Activated naive CD4-positive, alpha-beta T cell treated with anti-CD3 and anti-CD28 coated beads for 36 hours (primary cell): ENCODE measurements at regions not wholly inside any gene's neighbourhood (a gene's known extent, or its start where the extent isn't known, plus 50 kb on each side); places are given as distances from the start of the nearest gene placed in this dataset.

Experiments
- CTCF ChIA-PET: fragments of 350-600 bp; sonication (Branson Sonifier 250); formaldehyde crosslinking; loops from one replicate; lab custom pipeline; 2021; ENCODE audit warnings: antibody characterized with exemption; lab: Charles Lee
- DNase-seq: peaks from one replicate; pipeline ENCODE4 v3.0.0-alpha.2; 2020
- H3K27ac Mint-ChIP-seq: one replicate; pipeline ENCODE4 v1.8.0; 2021; ENCODE audit warnings: mild to moderate bottlenecking, mixed read lengths
- H3K27me3 Mint-ChIP-seq: one replicate; pipeline ENCODE4 v1.8.0; 2021; ENCODE audit warnings: low read depth, mixed read lengths
- H3K36me3 Mint-ChIP-seq: one replicate; pipeline ENCODE4 v1.8.0; 2021; ENCODE audit warnings: low read depth, mixed read lengths
- H3K4me1 Mint-ChIP-seq: one replicate; pipeline ENCODE4 v1.8.0; 2021; ENCODE audit warnings: low read depth, mixed read lengths
- H3K4me3 Mint-ChIP-seq: one replicate; pipeline ENCODE4 v1.8.0; 2021; ENCODE audit warnings: mild to moderate bottlenecking, moderate library complexity, mixed read lengths
- H3K9me3 Mint-ChIP-seq: one replicate; pipeline ENCODE4 v1.8.0; 2021; ENCODE audit warnings: mixed read lengths
- intact Hi-C: fragments of 100-400 bp; cut with micrococcal nuclease; formaldehyde crosslinking; loops from one replicate; pipeline ENCODE4 v1.15.1; 2023

GRCh38 chr18:64245126-64245861 lies 96.4 kb upstream of the LINC00305 start:
- Mint-ChIP-seq H3K4me1 (no peaks in the 10 kb centered on the region), H3K27me3 (no peaks in the 10 kb centered on the region), H3K36me3 (no peaks in the 10 kb centered on the region), H3K9me3 (no peaks in the 10 kb centered on the region), H3K4me3 (no peak overlapping the region), H3K27ac (no peak overlapping the region)
- CTCF ChIA-PET = no interaction called here
- intact Hi-C loops = no loop called here
- DNase-seq = no peak

DNA sequence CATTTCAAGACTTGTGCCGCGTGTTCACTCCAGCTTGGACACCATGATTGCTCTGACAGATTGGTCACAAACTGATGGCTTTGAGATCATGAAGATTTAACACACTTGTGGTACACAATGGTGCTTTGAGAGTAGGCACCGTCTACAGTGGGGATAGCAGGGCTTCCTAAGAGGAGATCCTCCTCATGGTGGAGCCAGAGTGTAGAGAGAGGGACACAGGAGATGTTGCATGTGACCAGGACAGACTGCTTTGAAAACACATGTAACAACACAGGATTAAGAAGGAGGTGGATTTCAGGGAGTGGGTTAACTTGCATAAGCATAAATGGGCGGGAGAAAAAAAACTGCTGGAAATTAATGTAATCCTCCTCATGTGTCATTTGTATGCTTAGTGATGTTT lies 95.7 kb upstream of the LINC00305 start:
- H3K4me1 Mint-ChIP-seq = no peaks in the 10 kb centered on the region
- H3K4me3 Mint-ChIP-seq = no peak overlapping the region
- intact Hi-C loops = no loop called here
- H3K36me3 Mint-ChIP-seq = no peaks in the 10 kb centered on the region
- H3K27me3 Mint-ChIP-seq = no peaks in the 10 kb centered on the region
- no peak for DNase-seq
- H3K9me3 Mint-ChIP-seq = no peaks in the 10 kb centered on the region
- CTCF ChIA-PET = no interaction called here
- no peak overlapping the region for H3K27ac Mint-ChIP-seq

DNA sequence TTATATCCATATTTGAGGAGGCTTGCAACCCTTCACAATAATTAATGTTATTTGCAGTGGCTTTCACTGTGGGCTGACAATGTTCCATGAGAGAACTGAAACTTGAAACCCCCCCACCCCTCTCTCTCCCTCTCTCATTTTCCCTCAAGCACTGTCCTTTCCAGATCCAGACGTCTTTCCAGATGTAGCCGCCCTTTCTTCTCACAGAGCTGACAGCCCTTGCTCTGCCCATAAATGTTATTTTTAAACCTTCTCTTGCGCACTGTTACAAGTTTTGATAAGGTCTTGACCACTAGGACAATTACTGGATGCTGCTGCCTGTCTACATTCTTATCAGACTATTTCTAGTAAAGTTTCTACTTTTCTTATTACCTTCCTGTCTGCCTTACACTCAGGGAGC lies 91.4 kb upstream of the LINC00305 start:
- H3K9me3 Mint-ChIP-seq = no peaks in the 10 kb centered on the region
- intact Hi-C loops = no loop called here
- CTCF ChIA-PET = no interaction called here

DNA sequence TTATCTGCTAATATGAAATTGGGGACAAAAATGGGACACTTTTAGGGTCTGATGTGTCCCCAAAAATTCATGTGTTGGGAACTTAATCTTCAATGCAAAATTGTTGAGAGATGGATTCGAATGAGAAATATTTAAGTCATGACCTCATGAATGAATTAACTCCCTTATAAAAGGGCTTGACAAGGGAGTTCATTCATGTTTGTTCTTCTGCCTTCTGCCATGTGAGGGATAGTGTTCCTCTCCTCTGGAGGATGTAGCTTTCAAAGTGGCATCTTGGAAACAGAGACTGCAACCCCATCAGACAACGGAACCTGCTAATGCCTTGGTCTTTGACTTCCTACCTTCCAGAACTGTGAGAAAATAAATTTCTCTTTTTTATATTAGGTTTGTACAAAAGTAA lies 89.2 kb upstream of the LINC00305 start:
- H3K9me3 Mint-ChIP-seq = no peaks in the 10 kb centered on the region
- no peaks in the 10 kb centered on the region for H3K4me1 Mint-ChIP-seq
- no peak for DNase-seq
- no peak overlapping the region for H3K27ac Mint-ChIP-seq
- no peaks in the 10 kb centered on the region for H3K36me3 Mint-ChIP-seq
- intact Hi-C loops = no loop called here
- no peaks in the 10 kb centered on the region for H3K27me3 Mint-ChIP-seq
- CTCF ChIA-PET = no interaction called here
- no peak overlapping the region for H3K4me3 Mint-ChIP-seq

More for the DNA sequence above, 91.4 kb upstream of the LINC00305 start:
- no peak overlapping the region for H3K4me3 Mint-ChIP-seq
- no peak overlapping the region for H3K27ac Mint-ChIP-seq
- no peaks in the 10 kb centered on the region for H3K36me3 Mint-ChIP-seq
- no peak for DNase-seq
- no peaks in the 10 kb centered on the region for H3K27me3 Mint-ChIP-seq
- no peaks in the 10 kb centered on the region for H3K4me1 Mint-ChIP-seq

DNA sequence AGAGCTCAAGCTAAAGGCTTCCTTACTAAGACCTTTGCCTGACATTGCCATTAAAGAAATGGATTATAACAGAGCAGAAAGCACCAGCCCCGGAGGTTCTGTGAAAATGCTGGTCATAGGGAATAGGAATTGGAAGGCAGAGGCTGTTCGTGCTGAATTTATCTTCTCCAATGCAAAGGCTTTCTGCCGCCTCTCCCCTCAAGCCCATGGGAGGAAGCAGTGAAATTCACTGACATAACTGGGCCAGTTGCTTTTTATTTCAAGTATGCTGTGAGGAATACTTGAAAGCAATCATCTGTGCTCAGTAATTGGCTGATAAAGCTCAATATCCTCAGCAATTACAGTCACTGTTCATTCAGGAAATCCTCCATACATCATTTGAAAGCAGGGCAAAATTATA lies 85.4 kb upstream of the LINC00305 start:
- Mint-ChIP-seq H3K36me3 (no peaks in the 10 kb centered on the region), H3K4me3 (no peak overlapping the region), H3K27me3 (peaks cover 2% of the 10 kb centered on the region), H3K9me3 (peaks cover 5% of the 10 kb centered on the region), H3K27ac (no peak overlapping the region), H3K4me1 (no peaks in the 10 kb centered on the region)
- CTCF ChIA-PET = no interaction called here
- intact Hi-C loops = no loop called here
- no peak for DNase-seq

GRCh38 chr18:64233851-64234250 lies 85.0 kb upstream of the LINC00305 start:
- CTCF ChIA-PET = no interaction called here
- no peaks in the 10 kb centered on the region for H3K36me3 Mint-ChIP-seq
- H3K9me3 Mint-ChIP-seq = peaks cover 5% of the 10 kb centered on the region
- intact Hi-C loops = no loop called here
- no peak overlapping the region for H3K4me3 Mint-ChIP-seq
- H3K27ac Mint-ChIP-seq = no peak overlapping the region
- H3K4me1 Mint-ChIP-seq = no peaks in the 10 kb centered on the region
- DNase-seq = no peak
- peaks cover 2% of the 10 kb centered on the region for H3K27me3 Mint-ChIP-seq

DNA sequence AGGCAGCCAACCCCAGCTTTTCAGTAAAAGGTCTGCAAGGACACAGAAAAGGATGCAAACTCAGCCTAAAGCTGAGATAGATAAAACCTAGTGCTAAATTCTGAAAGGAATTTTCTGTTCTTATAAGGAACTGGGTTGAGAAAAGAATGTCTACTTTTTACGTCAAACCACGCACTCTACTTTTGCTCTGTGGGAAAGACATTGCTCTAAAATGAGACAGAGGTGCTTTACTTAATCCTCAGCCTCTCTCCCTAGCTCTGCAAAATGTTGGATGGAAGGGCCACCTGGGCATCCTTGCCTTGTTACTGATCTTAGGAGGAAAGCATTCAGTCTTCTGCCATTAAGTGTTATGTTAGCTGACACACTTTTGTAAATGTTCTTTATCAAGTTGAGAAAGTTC lies 72.1 kb upstream of the LINC00305 start:
- no peak for DNase-seq
- intact Hi-C loops = no loop called here
- no peak overlapping the region for H3K4me3 Mint-ChIP-seq
- H3K27me3 Mint-ChIP-seq = no peaks in the 10 kb centered on the region
- H3K4me1 Mint-ChIP-seq = no peaks in the 10 kb centered on the region
- H3K36me3 Mint-ChIP-seq = no peaks in the 10 kb centered on the region
- no peak overlapping the region for H3K27ac Mint-ChIP-seq
- no peaks in the 10 kb centered on the region for H3K9me3 Mint-ChIP-seq
- CTCF ChIA-PET = no interaction called here

DNA sequence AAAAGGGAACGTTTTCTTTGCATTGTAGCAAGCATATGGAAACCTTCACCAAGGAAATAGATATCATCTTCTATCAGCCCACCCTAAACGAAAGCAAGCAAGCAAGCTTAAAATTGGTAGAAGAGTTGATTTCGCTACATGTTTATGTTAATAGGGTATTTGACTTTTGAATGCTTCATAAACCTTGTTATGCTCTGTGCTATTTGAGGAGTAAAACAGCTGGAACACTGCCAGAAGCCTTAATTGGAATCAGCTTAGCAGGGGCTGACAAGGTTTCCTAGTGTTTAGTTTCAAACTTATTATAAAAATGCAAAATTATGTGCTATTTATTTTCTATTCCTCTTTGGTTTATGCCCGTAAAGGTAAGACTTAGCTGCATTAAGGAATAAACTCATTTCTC lies 70.6 kb upstream of the LINC00305 start:
- H3K4me1 Mint-ChIP-seq = no peaks in the 10 kb centered on the region

GRCh38 chr18:64210401-64210949 lies 61.6 kb upstream of the LINC00305 start:
- no peaks in the 10 kb centered on the region for H3K36me3 Mint-ChIP-seq
- DNase-seq = no peak

More for the DNA sequence above, 70.6 kb upstream of the LINC00305 start:
- CTCF ChIA-PET = interaction anchor here (0.6 kb wide), 1 partner anchor 1586 kb away, joined by 3 read pairs; no protein-coding TSS in a partner anchor
- Mint-ChIP-seq H3K9me3 (no peaks in the 10 kb centered on the region), H3K36me3 (no peaks in the 10 kb centered on the region), H3K27me3 (peaks cover under 1% of the 10 kb centered on the region), H3K27ac (no peak overlapping the region), H3K4me3 (no peak overlapping the region)
- no peak for DNase-seq
- intact Hi-C loops = no loop called here

DNA sequence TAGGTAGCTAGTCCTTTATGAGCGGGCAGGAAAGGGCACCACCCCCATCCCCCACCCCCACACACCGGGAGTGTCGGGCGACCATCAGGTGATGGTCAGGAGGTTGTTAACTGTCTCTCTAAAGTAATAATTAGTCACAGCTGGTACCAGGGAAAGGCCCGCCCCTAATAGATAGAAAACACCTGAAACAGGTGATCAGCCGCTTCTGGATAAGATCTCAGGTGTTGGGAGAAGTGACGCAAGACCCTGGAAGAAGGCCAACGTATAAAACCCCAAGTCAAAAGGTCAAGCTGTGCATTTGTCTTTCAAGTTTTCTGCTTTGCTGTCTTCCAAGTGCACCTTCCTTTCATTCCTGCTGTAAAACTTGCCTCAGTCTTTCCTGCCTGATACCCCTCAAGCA lies 59.6 kb upstream of the LINC00305 start:
- no peak overlapping the region for H3K27ac Mint-ChIP-seq
- H3K4me1 Mint-ChIP-seq = peaks cover 10% of the 10 kb centered on the region
- no peak for DNase-seq
- intact Hi-C loops = no loop called here
- no peaks in the 10 kb centered on the region for H3K36me3 Mint-ChIP-seq
- H3K9me3 Mint-ChIP-seq = no peaks in the 10 kb centered on the region
- H3K4me3 Mint-ChIP-seq = no peak overlapping the region
- CTCF ChIA-PET = no interaction called here
- H3K27me3 Mint-ChIP-seq = no peaks in the 10 kb centered on the region

More at GRCh38 chr18:64210401-64210949, 61.6 kb upstream of the LINC00305 start:
- intact Hi-C loops = no loop called here
- no peaks in the 10 kb centered on the region for H3K9me3 Mint-ChIP-seq
- CTCF ChIA-PET = no interaction called here
- peaks cover 1% of the 10 kb centered on the region for H3K27me3 Mint-ChIP-seq
- peaks cover 10% of the 10 kb centered on the region for H3K4me1 Mint-ChIP-seq
- H3K27ac Mint-ChIP-seq = no peak overlapping the region
- H3K4me3 Mint-ChIP-seq = no peak overlapping the region

DNA sequence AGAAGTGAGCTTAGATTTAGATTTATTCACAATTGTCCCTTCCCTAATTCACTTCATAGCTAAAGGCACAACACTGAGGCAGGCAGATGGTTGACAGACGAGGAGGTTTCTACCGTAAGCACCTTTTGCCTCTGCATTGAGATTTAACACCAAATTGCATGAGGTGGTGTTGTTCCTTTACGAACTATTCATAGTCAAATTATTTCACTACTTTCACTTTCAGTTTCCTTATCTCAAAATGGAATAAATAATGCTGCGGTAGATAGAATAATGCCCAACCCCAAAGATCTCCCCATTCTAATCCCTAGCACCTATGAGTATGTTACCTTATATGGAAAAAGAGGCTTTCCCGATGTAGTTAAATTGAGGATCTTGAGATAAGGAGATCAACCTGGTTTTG lies 58.9 kb upstream of the LINC00305 start:
- no peak overlapping the region for H3K27ac Mint-ChIP-seq

GRCh38 chr18:64203295-64203694 lies 54.4 kb upstream of the LINC00305 start:
- no peaks in the 10 kb centered on the region for H3K36me3 Mint-ChIP-seq
- H3K27me3 Mint-ChIP-seq = no peaks in the 10 kb centered on the region
- CTCF ChIA-PET = interaction anchor here (0.7 kb wide), 1 partner anchor 120 kb away, joined by 3 read pairs; no protein-coding TSS in a partner anchor
- H3K4me1 Mint-ChIP-seq = peaks cover 12% of the 10 kb centered on the region
- H3K27ac Mint-ChIP-seq = no peak overlapping the region
- no peak overlapping the region for H3K4me3 Mint-ChIP-seq
- H3K9me3 Mint-ChIP-seq = no peaks in the 10 kb centered on the region
- intact Hi-C loops = no loop called here
- DNase-seq = no peak

More for the DNA sequence above, 58.9 kb upstream of the LINC00305 start:
- intact Hi-C loops = no loop called here
- CTCF ChIA-PET = no interaction called here
- Mint-ChIP-seq H3K4me1 (peaks cover 12% of the 10 kb centered on the region), H3K9me3 (no peaks in the 10 kb centered on the region), H3K27me3 (no peaks in the 10 kb centered on the region), H3K4me3 (no peak overlapping the region), H3K36me3 (no peaks in the 10 kb centered on the region)
- no peak for DNase-seq

DNA sequence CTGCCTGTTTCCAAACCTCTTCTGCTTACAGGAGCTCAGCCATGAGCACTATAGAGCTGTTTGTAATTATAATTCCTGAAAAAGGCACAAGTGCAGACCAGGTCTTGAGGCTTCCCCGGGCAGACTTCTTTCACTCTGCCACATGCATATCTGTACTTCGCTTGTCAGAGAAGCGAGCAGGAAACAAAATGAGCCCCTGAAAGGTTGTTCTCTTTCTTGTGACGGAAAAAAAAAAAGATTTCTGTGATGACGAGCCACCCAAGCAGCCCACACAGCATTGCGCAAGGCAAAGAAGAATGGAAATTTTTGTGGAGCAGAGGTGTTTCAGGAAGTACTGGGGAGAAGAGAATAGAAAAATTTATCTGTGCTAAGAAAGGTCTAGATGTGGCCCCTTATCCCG lies 54.0 kb upstream of the LINC00305 start:
- H3K36me3 Mint-ChIP-seq = no peaks in the 10 kb centered on the region
- H3K27me3 Mint-ChIP-seq = no peaks in the 10 kb centered on the region
- intact Hi-C loops = no loop called here
- no peak overlapping the region for H3K27ac Mint-ChIP-seq
- H3K4me3 Mint-ChIP-seq = no peak overlapping the region
- peaks cover 8% of the 10 kb centered on the region for H3K4me1 Mint-ChIP-seq
- no peak for DNase-seq
- no peaks in the 10 kb centered on the region for H3K9me3 Mint-ChIP-seq
- CTCF ChIA-PET = interaction anchor here (0.7 kb wide), 1 partner anchor 121 kb away, joined by 3 read pairs; no protein-coding TSS in a partner anchor
